Fibroblast of skin of left quadriceps (primary cell): ENCODE measurements at regions not wholly inside any gene's neighbourhood (a gene's known extent, or its start where the extent isn't known, plus 50 kb on each side); places are given as distances from the start of the nearest gene placed in this dataset.
A peak's percentile ranks its signal among the peaks of the same experiment; 100 is the strongest.
"Not testable (repeated sequence)": the region's sequence is repeated elsewhere in the genome, so short reads cannot be mapped to it uniquely, and the experiment has no call there.

ENCODE experiments used
- DNase-seq, 2 experiments: peaks; one replicate each; pipeline ENCODE4 v3.0.0-alpha.2; 2013; ENCODE audit warnings: low read depth in 2 of 2

DNA sequence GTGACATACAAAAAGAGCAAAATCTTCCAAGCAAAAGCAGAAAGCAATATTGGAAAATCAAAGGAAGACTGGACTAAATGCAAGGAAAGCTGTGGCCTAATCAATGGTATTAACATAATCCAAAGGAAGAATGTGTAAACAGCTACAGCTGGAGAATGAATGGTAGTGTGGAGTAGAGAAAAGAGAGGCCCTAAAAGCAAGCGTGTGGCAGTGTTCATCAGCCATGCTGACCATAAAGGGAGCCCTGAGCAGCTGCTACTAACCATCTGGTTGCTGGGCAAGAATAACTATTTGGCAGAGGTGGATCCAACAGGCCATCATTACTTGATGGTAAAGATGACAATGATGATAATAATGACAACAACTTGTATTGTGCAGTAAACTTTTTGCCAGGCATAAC, 148.5 kb upstream of the BEND6 start:
- no peak for DNase-seq

DNA sequence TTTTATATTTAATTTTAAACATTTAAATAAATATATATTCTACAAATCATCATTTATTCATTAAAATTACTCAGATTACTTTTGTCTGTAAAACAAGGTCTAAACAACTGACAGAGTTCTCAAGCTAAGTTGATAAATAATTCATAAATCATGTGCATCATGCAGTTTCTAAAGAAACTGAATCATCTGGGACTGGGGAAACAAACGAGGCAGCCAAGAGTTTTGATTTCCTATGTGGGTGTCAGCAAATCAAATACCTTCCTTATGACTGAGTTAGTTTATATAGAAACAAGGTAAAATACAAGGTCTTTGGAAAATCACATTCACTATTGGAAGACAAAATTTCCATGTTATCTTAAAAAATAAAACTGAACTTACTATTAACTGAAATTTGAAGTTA, 149.9 kb upstream of the BEND6 start:
- DNase-seq = no peak

DNA sequence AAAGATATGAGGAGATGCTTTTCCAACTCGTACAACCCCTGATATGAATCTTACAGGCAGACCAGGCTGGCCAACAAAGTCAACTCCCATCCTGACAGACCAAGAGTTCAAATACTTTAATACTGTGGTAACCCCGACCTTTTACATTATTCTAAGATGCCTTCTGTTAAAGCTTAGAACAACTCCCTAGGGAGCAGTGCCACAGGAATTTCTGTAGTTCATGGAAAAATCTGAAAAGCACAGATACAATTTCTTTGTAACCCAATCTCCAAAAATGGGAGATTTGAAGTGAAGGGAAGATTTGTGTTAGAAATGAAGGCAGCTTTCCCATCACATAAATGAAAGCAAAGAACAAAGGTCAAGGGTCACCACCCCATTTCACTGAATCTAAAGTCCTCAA, 151.3 kb upstream of the BEND6 start:
- DNase-seq = peak; percentile 48 to 58

DNA sequence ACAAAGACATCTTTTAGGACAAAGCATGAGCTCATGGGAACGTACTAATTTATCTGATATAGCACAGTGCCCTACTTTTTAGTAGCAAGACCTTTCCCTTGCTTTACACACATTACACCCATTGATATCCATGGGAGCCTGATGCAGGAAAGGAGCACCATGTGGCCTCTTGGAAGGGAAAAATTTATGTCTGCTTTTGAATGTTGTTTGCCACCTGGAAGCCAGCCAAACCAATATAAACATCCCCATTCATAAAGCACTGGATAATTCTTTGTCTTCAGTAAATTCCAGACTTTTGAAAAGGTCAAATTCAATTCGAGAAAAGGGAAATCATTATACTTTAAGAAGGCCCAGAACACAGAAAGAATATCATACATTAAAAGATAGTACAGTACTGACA, 152.3 kb upstream of the BEND6 start:
- DNase-seq = peak; percentile 65 to 66

DNA sequence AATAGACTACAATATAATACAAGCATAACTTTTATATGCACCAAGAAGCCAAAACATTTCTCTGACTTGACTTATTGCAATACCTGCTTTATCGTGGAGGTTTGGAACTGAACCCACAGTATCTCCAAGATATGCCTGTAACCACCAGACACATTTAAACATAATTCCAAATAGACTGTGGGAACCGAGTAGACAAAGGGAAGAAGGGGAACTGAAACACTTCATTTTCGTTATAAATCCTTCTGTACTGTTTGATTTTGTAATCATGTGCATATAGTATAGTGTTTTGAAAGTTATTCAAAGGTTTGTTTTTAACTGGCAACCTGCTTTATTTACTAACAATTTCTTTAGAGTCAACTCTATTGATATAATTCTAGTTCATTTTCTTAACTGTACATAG, 154.9 kb upstream of the BEND6 start:
- DNase-seq = no peak

DNA sequence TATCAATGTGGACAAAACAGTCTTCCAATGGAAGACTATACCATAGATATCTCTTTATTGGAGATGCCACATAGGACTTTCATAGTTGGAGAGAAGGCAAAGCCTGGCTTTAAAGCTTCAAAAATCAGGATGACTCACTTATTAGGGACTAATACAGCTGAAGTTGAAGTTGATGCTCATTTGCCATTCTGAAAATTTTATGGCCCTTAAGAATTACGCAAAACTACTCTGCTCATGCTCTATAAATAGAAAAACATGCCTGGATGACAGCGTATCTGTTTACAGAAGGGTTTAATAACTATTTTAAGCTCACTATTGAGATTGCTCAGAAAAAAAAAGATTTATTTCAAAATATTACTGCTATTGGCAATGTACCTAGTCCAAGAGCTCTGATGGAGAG, 155.5 kb upstream of the DST start:
- peak; percentile 70 to 74 for DNase-seq

DNA sequence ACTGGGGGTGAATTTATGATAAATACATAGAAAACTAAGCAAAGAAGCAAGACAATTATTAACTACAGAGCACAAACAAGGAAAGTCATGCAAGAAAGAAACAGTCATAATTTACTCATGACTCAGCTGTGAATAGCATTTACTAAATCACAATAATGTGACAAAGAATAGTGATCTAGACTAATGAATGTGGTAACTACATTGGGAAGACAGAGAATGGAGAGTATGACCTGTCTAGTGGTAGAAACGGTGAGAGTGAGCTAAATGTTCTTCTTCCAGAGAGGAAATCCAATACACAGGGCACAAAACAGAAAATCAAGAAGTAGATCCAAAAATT, 153.5 kb upstream of the DST start:
- no peak for DNase-seq

DNA sequence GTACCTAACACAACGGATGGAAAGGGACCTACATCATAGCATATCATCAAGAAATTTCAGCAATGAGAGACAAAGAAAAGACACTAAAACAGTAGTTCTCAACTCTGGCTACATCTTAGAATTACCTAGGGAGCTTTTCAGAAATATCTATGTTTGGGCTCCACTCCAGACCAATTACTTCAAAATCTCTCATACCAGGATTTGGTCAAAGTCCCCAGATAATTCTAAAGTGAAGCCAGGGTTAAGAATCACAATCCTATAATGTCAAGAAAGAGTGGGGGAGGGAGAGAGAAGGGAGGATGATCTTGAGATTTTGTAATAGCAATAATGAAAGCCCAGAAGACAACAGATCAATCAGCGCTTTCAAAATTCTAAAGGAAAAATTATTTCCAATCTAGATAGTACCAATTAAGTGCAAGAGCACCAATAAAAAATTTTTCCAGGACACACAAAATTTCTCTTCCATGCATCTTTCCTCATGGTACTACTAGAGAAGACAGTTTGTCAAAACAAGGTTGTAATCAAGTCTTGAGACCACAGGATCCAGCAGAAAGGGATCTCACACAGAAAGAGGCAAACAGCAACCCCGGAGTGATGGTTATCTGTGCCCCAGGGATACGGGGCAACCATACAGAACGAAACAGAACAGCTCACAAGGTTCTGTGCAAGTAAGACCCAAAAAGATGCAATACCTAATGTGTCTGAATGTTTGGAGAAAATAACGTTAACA, 152.9 kb upstream of the DST start:
- no peak for DNase-seq

DNA sequence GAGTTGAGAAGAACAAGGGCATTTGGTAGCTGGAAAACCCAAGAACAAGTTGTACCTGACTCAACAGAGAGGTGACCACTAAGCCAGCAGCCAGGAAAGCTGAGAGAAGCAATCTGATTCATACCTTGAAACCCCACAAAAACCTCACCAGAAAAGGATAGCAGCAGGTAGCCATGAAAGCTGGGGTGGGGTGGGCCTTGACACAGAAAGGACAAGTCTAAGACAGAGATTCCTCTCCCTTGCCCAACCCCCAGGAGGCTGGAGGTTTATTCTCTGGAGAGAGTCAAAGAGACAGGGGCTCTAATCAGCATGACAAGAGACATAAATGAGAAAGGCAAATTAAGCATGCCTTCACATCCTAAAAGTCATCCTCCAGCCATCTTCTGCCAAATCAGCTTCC, 151.7 kb upstream of the DST start:
- DNase-seq = no peak

DNA sequence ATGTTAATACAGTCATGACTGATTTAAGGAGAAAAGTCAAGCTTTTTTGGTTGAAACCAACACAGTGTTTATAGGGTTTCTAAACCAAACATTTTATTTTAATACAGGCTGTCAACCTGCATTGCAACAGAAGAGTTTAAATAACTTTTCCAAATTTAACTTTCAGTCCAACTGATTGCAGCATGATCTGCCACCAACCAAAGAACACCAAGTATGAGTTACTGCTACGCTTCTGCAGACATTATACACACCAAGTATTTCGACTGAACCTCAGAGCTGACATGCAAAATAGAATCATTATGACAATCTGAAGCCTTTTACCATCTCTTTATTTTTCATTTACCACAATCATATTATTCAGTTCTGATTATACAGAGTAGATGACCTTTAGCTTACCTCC, 151.2 kb upstream of the DST start:
- no peak for DNase-seq

DNA sequence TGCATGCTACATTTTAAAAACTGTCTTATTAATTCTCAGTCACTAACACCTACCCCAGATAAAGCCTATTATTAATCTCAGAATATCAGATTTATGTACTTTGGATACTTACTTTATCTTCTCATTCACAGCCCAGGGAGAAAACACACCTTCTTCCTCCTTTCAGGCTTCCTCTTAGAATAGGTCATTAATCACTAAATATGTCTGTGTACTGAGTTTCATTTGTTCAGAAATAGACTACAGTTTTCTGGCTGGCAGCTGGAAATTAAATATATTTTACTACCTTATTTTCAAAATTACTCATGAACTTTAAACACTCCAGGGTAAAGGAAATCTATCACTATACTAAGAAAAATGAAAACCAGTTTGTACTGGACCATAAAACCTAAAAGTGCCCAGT, 147.7 kb upstream of the DST start:
- no peak for DNase-seq

DNA sequence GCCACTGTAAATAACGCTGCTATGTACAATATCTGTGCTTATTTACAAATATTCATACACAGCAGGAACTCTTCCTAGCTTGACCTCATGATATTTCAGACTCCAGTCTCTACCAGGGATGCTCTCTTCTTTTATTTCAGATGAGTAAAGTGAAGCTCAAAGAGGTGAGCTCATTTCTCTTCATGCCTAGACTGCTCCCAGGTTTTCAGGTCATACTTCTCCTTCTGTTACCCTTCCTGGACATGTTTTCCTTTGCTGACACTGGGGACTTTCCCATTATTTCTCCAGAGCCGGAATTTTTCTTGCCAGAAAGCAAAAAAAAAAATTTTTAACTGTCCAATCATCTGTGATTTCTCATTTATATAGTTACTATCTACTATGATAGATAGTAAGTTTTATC, 147.2 kb upstream of the DST start:
- DNase-seq = no peak

DNA sequence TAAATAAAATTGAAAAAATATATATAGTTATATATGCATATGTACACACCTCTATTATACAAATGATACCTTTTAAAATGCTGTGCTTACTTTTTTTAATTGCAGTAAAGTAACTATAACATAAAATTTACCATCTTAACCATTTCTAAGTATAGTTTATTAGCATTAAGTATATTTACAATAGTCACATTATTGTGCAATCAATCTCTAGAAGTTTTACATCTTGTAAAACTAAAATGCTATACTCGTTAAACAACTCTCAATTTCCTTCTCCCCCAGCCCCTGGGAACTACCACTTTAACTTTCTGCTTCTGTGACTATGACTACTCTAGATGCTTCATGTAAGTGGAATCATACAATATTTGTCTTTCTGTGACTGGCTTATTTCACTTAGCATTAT, 146.7 kb upstream of the DST start:
- no peak for DNase-seq

DNA sequence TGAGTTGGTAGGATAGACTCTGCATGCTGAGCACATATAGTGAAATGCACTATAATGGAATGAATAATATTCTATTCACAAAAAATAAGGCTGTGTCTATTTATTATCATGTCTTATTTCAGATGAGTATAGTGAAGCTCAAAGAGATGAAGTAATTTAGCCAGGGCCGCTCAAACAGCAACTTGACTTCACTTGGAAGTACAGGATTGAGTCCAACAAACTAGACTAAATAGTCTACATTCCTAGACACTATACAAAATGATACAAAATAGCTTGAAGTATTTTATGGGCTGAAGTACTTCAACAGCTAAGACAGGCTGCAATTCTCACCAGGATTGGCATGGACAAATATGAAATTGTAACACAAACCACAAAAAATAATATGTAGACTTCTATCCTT, 144.5 kb upstream of the DST start:
- no peak for DNase-seq

DNA sequence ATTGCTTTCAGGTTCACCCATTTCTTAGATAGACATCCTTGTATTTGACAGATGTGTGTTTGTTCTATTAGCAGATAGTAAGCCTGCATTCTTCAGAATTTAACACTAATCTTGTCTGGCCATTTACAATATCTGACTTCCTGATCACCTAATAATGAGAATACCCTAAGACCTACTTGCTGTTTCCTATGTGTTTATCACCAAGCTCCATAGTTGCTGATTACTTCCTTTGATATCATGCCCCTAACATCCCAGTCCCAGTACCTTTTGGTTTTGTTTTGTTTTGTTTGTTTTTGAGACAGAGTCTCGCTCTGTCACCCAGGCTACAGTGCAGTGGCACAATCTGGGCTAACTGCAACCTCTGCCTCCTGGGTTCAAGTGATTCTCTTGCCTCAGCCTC, 143.6 kb upstream of the DST start:
- no peak for DNase-seq

DNA sequence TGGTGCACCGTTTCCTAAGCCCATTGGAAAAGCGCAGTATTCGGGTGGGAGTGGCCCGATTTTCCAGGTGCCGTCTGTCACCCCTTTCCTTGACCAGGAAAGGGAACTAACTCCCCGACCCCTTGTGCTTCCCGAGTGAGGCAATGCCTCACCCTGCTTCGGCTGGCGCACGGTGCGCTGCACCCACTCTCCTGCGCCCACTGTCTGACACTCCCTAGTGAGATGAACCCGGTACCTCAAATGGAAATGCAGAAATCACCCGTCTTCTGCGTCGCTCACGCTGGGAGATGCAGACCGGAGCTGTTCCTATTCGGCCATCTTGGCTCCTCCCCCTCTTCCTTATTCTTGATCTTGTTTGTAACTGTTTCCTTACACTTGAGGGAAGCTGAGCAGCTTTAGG, 142.8 kb upstream of the DST start:
- DNase-seq = not testable (repeated sequence)

DNA sequence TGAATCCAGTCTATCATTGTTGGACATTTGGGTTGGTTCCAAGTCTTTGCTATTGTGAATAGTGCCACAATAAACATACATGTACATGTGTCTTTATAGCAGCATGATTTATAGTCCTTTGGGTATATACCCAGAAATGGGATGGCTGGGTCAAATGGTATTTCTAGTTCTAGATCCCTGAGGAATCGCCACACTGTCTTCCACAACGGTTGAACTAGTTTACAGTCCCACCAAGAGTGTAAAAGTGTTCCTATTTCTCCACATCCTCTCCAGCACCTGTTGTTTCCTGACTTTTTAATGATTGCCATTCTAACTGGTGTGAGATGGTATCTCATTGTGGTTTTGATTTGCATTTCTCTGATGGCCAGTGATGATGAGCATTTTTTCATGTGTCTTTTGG, 137.4 kb upstream of the DST start:
- not testable (repeated sequence) for DNase-seq

DNA sequence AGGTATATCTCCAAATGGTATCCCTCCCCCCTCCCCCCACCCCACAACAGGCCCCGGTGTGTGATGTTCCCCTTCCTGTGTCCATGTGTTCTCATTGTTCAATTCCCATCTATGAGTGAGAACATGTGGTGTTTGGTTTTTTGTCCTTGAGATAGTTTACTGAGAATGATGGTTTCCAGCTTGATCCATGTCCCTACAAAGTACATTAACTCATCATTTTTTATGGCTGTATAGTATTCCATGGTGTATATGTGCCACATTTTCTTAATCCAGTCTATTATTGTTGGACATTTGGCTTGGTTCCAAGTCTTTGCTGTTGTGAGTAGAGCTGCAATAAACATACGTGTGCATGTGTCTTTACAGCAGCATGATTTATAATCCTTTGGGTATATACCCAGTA, 135.8 kb upstream of the DST start:
- DNase-seq = not testable (repeated sequence)

DNA sequence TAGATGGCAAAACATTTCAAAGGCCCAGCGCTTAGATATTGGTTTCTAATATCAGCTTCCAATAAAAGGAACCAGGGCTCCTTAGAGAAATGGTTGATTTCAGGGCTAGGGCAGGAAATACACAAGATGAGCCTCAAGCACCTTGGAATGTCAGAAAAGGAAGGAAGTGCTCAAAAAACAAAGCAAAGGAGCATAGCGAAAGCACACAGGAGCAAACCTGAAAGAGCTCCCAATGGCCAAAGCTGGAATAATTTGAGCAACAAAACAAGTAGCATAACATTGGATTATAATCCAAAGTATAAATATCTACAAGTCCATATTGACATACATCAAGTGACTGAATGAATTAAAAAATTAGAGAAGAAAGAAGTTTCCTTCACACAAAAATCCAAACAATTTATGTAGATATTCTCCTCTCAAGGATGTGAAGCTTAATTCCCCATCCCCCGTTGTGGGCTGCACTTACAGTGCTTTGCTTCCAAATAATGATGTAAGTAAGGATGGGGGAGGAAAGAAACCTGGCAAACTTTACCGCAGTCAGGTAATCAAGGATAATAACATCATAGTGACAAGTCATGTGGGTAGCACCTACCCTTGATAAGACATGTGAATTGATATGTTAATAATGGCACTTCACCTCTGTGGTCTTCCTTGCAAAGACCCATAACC, 132.9 kb upstream of the DST start:
- DNase-seq = no peak

DNA sequence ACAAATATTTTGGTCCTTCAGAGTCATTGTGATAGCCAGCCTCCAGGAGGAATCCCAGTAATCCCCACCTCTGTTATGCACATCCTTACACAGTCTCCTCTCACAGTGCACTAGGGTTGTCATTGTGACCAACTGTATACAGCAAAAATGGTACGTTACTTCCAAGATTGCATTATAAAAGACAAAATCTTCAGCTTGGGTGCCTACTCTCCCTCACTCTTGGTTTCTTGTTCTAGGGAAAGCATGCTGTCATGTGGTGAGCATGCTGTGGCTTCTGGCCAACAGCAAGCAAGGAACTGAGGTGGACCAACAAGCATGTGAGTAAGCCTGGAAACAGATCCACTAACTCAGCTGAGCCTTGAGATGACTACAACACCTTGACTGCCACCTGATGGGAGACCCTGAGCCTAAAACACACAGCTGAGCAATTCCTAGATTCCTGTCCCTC, 130.1 kb upstream of the DST start:
- DNase-seq = peak; percentile 65 to 69

DNA sequence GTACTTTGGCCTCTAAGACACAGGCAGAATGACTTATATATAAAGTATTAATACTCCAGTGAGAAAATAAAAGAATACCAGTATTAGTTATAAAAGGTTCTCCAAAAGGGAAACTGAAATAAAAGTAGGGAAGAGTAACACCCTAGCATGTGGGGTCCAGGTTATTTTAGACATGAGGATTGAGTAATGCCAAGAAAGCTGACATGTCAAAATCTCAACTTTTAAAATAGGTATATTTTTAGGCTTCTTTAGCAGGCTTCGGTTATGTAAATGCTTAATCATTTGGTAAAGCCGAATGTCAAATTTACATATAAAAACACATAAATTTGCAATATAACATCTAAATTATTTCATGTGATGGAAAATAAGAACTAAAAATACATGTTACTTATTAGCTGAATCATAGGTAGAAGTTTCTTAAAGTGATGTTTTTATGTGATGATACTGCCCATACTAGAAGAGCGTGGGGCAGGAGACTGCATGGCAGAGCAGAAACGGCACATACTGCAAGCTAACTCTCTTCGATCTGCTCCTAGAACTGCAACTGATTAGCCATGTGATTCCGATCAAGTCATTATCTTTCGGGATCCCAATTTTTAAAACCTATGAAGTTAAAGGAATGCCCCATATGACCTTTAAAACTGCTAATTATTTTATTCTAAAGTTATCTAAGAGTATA, 129.4 kb upstream of the DST start:
- DNase-seq = no peak

DNA sequence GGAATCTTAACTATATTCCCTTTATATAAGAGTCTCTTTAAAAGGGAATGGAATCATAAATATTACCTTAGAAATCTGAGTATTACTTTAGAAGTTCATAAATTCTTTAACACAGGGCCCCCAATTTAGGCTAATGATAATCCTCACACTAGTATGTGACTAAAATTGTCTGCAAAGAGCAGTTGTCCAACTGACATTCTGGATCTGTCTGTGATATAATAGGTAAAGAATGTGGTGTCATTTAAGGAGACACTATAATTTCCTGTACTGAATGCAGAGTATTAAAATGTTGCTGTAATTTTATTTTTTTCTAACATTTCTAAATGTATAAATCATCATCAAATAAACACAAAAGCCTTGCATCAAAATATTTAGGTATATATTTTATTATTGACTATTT, 128.5 kb upstream of the DST start:
- DNase-seq = no peak

DNA sequence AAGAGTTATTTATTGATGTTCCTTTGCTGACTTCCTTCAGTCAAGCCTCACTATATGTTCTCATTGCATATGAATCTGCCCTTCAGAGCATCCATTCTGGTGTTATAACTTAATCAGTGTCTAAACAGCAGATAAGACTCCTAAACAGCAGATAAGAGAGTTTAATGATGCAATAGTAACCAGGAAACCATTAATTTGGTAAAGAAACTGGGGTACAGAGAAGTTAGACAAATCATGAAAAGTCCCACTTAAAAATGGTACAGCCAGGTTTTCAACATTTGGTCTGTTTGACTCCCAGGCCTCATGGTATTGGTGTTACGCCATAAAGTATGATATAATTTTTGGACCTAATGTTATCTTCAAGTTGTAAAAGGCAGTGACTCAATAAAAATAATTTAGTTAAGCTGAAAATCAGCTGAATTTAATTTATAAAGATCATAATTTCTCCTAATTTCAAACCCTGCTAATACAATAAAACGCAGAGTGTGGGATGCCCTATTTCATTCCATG, 127.4 kb upstream of the DST start:
- DNase-seq = no peak
